NCI-H82 treated with DMSO at 0.1 percent for 48 hours (cell line): ENCODE measurements at regions not wholly inside any gene's neighbourhood (a gene's known extent, or its start where the extent isn't known, plus 50 kb on each side); places are given as distances from the start of the nearest gene placed in this dataset.

Experiments used
- DNase-seq: peaks from one replicate; lab custom pipeline; 2025; ENCODE audit not compliant: unreplicated experiment; lab: John Stamatoyannopoulos, UW

DNA sequence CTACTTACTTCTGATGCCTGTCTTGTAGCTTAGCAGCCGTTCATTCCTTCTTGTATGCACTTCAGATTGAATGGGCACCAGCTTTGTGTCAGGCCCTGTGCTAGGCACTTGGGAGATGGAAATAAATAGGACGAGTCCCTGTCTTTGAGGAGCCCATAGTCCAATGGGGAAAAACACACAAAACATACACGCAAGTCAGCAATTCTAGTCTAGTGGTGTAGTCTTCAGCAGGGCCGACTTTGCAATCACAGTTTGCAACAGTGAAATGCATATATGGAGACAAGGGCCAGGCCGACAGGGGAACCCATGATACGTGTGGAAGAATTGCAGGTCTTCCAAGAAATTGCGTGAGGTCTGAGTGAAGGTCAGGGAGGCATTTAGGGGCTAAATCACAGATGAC, 262.6 kb downstream of the MAF start:
- DNase-seq, result no peak

DNA sequence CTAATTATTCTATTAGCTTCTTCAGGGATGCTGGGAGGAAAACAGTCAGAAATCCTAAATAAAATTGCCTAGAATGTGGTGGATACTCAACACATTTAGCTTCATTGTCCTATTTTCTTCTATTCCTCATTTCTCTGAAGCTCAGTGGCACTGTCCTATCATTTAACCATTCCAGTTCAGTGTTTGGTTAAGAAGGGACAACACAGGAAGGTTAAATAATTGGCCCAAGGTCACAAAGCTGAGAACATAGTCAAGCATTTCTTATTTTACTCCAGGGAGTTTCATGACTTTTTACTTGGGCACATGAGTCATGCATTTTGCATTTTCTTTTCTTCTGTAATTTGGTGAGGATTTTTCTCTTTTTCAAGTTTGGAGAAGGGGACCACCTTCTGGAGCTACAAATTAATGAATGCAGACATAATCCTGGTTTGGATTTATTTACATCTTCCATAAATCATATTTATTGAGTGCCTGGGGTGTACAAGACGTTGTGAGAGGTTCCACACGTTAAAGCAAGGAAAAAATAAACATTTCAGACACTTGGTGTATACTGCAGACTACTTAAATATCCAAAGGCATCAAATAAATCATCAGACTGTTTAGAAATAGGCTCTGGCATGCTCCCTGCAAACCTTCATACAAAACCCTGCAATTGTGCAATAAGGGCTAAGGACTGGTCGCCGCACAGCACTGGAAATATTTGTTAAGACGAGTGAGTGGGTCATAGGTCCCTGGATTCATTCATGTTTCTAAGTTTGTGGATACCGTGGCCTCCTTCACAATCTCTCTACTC, 263.9 kb downstream of the MAF start:
- DNase-seq, result no peak

GRCh38 chr16:79334127-79334526, 266.4 kb downstream of the MAF start:
- no peak for DNase-seq

DNA sequence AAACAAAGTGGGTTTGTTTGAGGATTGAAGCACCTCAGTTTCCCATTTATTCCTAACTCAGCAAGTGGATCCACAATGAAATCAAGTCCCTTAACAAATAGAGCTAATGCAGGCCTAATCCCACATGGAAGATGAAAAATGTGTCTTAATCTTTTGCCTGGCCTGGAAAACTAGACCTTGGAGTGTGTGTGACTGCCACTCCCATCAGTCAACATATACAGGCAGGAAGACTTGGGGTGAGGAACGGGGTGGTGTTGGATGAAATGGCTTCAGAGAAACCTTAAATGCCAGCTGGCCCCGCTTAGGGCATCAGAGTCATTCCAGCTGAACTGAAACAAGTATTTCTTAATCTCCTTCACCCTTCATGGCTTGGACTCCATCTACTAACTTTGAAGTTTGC, 269.5 kb downstream of the MAF start:
- DNase-seq, result no peak

DNA sequence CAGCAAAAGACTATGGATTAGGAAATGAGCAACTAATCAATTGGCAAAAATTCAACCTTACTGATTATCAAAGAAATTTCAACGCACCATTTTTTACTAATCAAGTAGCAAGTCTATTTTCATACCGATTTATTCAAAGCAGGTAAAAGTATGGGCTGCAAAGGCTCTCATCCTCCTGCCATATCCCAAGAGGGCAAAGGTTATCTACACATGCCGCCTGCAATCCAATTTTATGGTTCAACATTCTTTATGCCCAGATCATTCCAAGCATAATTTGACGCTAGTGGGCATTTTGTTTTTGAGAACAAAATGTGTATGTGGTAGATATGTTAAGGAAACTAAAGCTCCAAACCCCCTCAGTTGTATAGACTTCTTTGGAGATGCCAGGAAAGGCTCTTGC, 270.6 kb downstream of the MAF start:
- DNase-seq, result no peak

DNA sequence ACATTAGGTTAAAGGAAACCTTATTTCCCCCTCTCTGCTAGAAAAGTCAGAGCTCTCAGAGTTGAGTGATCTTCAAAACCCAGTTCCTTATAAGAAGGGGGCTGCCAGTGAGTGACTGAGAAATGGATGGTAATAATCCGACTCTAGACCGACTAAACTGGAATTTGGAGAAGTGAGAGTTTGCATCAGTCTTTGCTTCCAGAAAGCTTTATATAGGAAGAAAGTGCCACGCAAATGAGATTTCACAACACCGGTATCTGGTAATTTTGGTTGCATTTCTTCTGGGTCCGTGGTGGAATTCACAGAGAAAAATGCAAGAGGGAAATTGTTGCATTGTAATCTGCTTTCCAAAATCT, 271.4 kb downstream of the MAF start:
- no peak for DNase-seq

GRCh38 chr16:79328402-79329165, 272.0 kb downstream of the MAF start:
- no peak for DNase-seq

GRCh38 chr16:79327836-79328235, 272.7 kb downstream of the MAF start:
- no peak for DNase-seq

GRCh38 chr16:79326549-79326948, 274.0 kb downstream of the MAF start:
- no peak for DNase-seq

- no peak for DNase-seq
Measured at GRCh38 chr16:79325226-79325945, 275.2 kb downstream of the MAF start.

DNA sequence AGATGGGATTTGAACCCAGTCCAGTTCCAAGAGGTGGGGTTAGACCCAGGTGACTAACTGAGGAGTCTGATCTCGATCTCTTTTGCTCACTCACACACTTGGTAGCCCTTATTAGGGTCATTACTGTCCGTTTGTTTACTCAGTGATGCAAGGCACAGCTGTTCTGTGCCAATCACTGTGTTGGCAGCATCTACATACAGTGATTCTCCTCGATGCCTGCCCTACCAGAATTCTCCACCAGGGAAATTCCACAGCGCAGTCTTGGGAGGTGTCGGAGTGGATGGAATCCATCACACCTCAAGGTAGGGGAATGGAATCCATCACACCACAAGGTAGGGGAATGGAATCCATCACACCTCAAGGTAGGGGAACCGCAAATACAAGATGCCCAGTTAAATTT, 279.6 kb downstream of the MAF start:
- DNase-seq, result no peak

GRCh38 chr16:79318143-79318899, 282.2 kb downstream of the MAF start:
- no peak for DNase-seq

DNA sequence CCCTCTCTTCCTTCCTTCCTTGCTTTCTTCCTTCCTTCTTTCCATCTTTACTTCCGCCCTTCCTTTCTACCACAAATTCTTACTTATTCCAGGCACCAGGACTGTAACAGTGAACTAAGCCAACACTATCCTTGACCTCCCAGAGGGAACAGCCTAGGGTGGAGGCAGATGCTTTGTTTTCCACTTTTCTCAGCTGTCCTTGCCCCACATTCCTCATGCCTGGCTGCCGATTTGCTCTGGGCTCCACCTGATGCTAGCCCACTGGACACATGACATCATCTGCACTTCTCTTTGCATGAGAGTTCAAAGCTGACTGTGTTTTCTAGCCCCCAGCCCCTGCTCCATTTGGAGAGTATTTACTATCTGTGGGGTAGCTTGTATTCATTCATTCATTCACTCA, 283.0 kb downstream of the MAF start:
- no peak for DNase-seq

DNA sequence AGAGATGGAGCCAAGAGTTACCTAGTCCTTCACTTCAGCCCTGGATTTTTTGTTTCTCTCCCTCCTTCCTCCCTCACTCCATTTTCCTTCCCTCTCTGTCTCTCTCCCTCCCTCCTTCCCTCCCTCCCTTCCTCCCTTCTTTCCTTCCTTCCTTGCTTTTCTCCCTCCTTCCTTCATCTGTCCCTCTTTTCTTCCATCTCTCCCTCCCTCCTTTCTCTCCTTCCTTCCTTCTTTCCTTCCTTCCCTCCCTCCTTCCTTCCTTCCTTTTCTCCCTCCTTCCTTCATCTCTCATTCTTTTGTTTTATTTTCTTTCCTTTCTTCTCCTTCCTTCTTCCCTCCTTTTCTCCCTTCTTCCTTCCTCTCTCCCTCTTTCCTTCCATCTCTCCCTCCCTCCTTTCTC, 283.5 kb downstream of the MAF start:
- DNase-seq, result no peak

DNA sequence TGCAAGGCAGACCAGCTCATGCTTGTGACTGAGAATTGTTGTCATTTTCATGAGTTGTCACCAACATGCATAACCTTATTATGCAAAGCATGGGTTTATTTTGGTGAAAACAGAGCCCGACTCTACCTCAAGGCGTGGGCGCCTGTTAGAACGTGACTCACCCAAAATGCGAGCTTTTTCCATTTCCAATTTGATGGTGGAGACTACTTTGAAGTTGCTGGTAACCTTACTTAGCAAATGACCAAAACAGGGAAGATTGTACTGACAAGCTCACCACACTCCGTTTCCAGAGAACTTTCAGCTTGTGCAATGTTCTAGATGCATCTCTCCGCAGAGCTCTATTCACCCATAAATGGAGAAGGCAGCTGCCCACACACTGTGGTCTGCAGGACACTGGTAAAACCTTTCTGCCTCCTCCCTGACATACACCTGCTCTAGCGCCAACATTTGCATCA, 284.5 kb downstream of the MAF start:
- no peak for DNase-seq

DNA sequence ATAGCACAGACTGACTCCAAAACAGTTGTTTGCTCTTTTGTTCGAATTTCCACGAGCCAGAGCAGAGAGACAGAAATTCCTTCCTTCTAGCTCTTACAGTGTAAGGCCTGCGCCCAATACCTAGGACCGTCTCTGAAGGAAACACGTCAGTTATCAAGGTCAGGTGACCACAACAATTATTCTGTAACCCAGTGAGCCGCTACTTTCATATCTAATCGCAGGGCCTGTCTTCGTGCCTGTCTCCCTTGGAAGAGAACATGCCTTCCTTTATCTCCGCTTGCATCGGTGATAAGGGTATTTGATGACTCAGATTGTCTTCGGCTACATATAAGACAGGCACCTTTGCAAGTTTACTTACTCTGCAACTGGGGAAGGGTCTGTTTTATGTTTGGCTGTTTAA, 288.0 kb downstream of the MAF start:
- DNase-seq, result no peak

GRCh38 chr16:79310710-79311109, 289.8 kb downstream of the MAF start:
- DNase-seq, result no peak

DNA sequence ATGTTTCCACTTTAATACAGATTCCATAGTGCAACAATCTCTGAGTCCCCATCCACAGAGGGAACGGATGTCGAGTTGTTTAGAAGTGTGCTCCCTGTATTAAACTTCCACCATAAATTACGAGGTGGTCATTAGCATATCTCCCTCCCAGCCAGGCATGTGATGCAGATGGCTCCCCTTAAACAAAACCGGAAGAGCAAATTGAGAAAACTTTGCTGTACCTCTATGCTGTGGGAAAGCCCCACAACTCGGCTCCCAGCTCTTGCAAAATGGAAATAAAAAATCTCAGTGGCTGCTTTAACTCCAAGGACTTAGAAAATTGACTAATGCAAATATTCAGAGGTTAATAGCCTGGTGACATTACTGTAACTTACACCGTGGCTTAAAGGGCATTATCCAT, 290.9 kb downstream of the MAF start:
- DNase-seq, result no peak

- no peak for DNase-seq
Measured at GRCh38 chr16:79307214-79307613, 293.3 kb downstream of the MAF start.

GRCh38 chr16:79305074-79305473, 295.5 kb downstream of the MAF start:
- no peak for DNase-seq

GRCh38 chr16:79303959-79304387, 296.6 kb downstream of the MAF start:
- no peak for DNase-seq
